ENCODE measurements at regions not wholly inside any gene's neighbourhood (a gene's known extent, or its start where the extent isn't known, plus 50 kb on each side); places are given as distances from the start of the nearest gene placed in this dataset.

DNA sequence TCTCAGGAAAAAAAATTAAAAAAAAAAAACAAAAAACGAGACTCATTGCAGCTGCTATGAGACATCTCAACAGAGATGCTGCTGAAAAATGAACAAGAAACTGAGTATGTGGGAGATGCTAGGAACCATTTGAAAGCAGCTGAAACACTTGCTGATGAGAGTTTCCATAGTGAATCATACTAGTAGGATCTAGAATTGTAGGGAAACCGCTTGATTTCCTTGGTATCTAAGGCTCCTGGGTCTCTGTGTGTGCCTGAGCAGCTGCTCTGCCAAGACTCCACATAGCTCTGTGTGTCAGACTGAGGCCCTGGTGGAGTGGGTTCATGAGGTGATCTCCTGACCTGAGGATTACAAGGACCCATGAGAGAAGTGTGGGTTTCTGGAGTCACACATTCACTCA lies 313.4 kb upstream of the NECTIN3 start:
- Histone ChIP-seq H3K4me3 (ENCODE audit: low read length) (no peak overlapping the region), H3K27ac (ENCODE audit: low read length) (no peak overlapping the region), H3K27me3 (ENCODE audit: control insufficient read depth, insufficient read depth) (no peaks in the 10 kb centered on the region), H3K4me1 (ENCODE audit: control insufficient read depth, insufficient read depth, low read length) (no peaks in the 10 kb centered on the region), H3K9me3 (ENCODE audit: control insufficient read depth, low read length) (no peaks in the 10 kb centered on the region)
- ATAC-seq (no peak), DNase-seq (no peak)
- intact Hi-C loops (cut with DNase I): no loop called here
- 69% methylated on average over 2 of the region's 2 CpGs for WGBS

DNA sequence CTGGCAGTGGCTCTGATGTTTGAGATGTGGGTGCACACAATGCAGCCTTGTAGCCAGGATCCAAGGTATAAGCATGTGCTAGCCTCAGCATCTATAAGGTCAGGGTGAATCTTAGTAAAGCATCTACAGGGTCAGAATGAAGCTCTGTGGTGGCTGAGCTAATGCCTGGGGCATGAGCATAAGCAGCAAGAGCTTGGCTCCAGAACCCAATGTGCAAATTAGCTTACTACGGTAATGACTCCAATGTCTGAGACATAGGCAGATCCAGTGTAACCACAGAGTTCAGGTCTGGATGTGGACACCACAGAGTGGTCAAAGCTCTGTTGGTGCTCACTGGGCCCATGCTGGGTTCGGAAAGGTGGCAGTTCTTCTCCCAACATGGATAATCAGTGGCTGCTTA lies 304.5 kb upstream of the NECTIN3 start:
- no peak overlapping the region for H3K4me3 ChIP-seq (ENCODE audit: low read length)
- intact Hi-C loops (cut with DNase I): no loop called here
- WGBS: 84% methylated on average over 2 of the region's 2 CpGs

DNA sequence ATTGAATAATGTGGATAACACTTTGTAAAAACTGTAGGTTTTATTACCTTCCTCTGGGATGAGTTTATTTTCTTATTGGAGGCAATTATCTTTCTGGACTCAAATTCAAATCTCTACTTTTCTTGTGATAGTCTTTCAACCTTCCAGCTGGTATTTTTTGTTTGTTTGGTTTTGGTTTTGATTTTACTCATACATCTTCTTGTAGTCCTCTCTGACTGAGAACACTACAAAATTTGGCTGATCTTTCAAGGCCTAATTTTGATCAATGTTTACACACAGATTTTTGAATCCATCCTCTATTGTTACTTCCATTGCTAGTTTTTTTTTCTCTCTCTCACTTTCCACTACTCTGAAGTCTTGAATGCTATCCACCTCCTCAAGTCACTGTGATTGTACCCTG lies 303.8 kb upstream of the NECTIN3 start:
- no peak overlapping the region for H3K4me3 ChIP-seq (ENCODE audit: low read length)
- no peaks in the 10 kb centered on the region for H3K4me1 ChIP-seq (ENCODE audit: control insufficient read depth, insufficient read depth, low read length)
- no peak for DNase-seq
- intact Hi-C loops (cut with DNase I): no loop called here
- no peak for ATAC-seq
- H3K9me3 ChIP-seq (ENCODE audit: control insufficient read depth, low read length): peaks cover 2% of the 10 kb centered on the region
- H3K27me3 ChIP-seq (ENCODE audit: control insufficient read depth, insufficient read depth): no peaks in the 10 kb centered on the region
- H3K27ac ChIP-seq (ENCODE audit: low read length): no peak overlapping the region

More for the DNA sequence above, 304.5 kb upstream of the NECTIN3 start:
- Histone ChIP-seq H3K4me1 (ENCODE audit: control insufficient read depth, insufficient read depth, low read length) (no peaks in the 10 kb centered on the region), H3K27me3 (ENCODE audit: control insufficient read depth, insufficient read depth) (no peaks in the 10 kb centered on the region), H3K9me3 (ENCODE audit: control insufficient read depth, low read length) (peaks cover 2% of the 10 kb centered on the region), H3K27ac (ENCODE audit: low read length) (no peak overlapping the region)
- DNase-seq: no peak
- ATAC-seq: no peak

DNA sequence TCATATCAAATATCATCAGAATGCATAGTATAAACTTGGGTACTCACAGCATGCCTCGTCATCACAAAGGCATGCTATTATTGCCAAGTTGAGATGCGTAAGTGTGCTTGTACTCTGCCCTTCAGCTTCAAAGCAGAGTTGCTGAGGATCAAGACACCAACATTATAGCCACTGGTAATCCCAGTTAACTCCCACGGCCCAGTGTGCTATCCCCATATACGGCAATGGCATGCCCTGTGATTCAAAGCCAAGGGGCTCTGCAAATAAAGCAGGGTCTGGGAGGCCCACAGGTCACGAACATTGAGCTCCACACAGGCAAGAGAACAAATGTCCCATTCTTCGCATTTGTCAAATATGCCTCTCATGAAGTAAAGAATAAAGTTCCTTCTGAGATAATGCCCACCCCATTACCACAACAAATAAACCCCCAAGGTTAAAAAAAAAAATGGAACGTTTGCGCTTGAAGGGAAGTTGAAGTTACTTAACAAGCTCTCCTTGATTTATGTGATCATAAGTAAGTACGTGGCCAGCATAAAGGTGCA lies 298.1 kb upstream of the NECTIN3 start:
- intact Hi-C loops (cut with DNase I): no loop called here
- H3K27ac ChIP-seq (ENCODE audit: low read length): no peak overlapping the region
- no peak for DNase-seq

DNA sequence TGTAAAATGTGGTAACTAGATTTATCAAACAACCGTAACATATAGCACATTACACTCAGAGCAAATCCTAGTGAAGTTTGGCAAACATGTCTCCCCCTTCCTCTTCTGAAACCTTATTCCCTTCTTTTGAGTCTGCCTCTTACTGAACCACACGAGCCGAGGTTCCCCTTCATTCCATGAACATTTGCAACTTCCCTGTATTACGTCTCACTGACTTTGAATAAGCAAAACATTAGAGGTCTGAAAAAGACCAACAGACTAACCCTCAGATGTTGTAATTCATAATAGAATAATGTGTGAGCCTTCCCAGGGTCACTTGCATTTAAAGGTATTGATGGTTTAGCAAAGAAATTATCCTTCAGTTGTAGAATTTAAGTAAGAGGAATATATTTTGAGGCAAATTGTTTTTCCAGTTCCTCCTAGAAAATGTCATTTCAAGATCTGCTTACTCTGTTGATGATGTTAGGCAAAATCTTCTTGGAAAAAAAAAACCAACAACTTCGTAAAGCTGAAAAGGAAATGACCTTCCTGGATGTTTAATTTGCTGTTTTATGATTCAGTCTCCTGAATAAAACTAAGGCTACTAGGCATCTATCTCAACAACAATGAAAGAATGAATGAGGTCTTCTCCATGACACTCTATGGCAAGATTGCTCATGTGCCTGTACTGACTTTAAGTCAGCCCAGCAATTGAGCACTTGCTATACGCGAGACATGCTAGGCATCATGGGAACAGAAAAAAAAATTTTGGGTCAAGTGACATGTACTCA lies 296.9 kb upstream of the NECTIN3 start:
- intact Hi-C loops (cut with DNase I): no loop called here
- 82% methylated on average over 7 of the region's 7 CpGs for WGBS

More for the DNA sequence above, 298.1 kb upstream of the NECTIN3 start:
- Histone ChIP-seq H3K27me3 (ENCODE audit: control insufficient read depth, insufficient read depth) (no peaks in the 10 kb centered on the region), H3K4me1 (ENCODE audit: control insufficient read depth, insufficient read depth, low read length) (no peaks in the 10 kb centered on the region), H3K9me3 (ENCODE audit: control insufficient read depth, low read length) (no peaks in the 10 kb centered on the region), H3K4me3 (ENCODE audit: low read length) (no peak overlapping the region)
- ATAC-seq: no peak
- WGBS: 74% methylated on average over 9 of the region's 9 CpGs

DNA sequence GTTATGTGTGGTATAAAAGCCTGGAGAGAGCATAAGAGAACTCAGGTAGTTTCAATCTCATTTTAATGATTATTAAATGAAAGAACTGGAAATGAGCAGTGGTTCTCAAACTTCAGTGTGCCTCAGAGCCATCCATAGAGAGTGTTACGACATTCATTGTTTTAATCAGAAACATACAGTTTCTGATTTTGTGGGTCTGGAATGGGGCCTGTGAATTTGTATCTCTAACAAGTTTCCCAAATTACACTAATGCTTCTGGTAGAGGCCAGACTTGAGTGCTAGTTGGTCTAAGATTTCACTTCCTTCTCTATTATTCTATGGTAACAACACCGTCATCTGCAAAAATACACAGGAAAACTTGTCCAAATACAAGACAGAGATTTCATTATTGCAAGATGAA lies 292.0 kb upstream of the NECTIN3 start:
- Histone ChIP-seq H3K4me3 (ENCODE audit: low read length) (no peak overlapping the region), H3K9me3 (ENCODE audit: control insufficient read depth, low read length) (no peaks in the 10 kb centered on the region), H3K27me3 (ENCODE audit: control insufficient read depth, insufficient read depth) (no peaks in the 10 kb centered on the region), H3K4me1 (ENCODE audit: control insufficient read depth, insufficient read depth, low read length) (no peaks in the 10 kb centered on the region), H3K27ac (ENCODE audit: low read length) (no peak overlapping the region)
- ATAC-seq (no peak), DNase-seq (no peak)
- 87% methylated on average over 2 of the region's 2 CpGs for WGBS
- intact Hi-C loops (cut with DNase I): no loop called here

More for the DNA sequence above, 296.9 kb upstream of the NECTIN3 start:
- Histone ChIP-seq H3K27ac (ENCODE audit: low read length) (no peak overlapping the region), H3K9me3 (ENCODE audit: control insufficient read depth, low read length) (no peaks in the 10 kb centered on the region), H3K4me3 (ENCODE audit: low read length) (no peak overlapping the region), H3K27me3 (ENCODE audit: control insufficient read depth, insufficient read depth) (no peaks in the 10 kb centered on the region), H3K4me1 (ENCODE audit: control insufficient read depth, insufficient read depth, low read length) (no peaks in the 10 kb centered on the region)
- no peak for DNase-seq
- ATAC-seq: no peak

DNA sequence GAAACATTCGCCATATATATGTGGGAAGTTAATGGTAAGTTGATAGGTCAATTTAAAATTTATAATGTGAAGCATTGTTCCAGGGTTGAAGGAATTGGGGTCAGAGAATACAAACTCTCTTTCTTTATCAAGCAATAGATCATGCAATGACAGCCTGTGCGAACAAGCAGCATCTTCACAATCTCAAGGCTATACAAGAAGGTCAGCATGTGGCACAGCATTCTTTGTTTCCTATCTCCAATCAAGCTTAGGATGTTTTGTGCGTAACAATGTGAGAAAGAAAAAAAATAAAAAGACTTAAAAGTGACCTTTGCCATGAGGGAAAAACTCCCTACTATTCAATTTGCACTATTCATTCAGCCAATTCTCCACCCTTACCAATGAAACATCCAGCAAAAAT lies 288.1 kb upstream of the NECTIN3 start:
- WGBS: 67% methylated on average over 3 of the region's 3 CpGs
- ATAC-seq: no peak
- intact Hi-C loops (cut with DNase I): no loop called here

DNA sequence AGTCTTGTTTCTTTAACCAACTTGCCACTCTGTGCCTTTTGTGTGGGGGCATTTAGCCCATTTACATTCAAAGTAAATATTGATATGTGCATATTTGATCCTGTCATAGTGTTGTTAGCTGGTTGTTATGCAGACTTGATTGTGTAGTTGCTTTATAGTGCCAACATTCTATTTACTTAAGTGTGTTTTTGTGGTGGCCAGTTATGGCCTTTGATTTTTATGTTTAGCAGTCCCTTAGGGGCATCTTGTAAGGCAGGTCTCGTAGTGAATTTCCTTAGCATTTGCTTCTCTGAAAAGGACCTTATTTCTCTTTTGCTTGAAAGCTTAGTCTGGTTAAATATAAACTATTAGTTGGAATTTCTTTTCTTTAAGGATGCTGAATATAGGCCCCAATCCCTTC lies 282.8 kb upstream of the NECTIN3 start:
- H3K4me1 ChIP-seq (ENCODE audit: control insufficient read depth, insufficient read depth, low read length): no peaks in the 10 kb centered on the region
- ATAC-seq (no peak), DNase-seq (no peak)
- intact Hi-C loops (cut with DNase I): no loop called here
- no peak overlapping the region for H3K27ac ChIP-seq (ENCODE audit: low read length)
- no peak overlapping the region for H3K4me3 ChIP-seq (ENCODE audit: low read length)
- no peaks in the 10 kb centered on the region for H3K9me3 ChIP-seq (ENCODE audit: control insufficient read depth, low read length)
- no peaks in the 10 kb centered on the region for H3K27me3 ChIP-seq (ENCODE audit: control insufficient read depth, insufficient read depth)
- 78% methylated on average over 1 of the region's 1 CpG for WGBS

More for the DNA sequence above, 288.1 kb upstream of the NECTIN3 start:
- Histone ChIP-seq H3K4me1 (ENCODE audit: control insufficient read depth, insufficient read depth, low read length) (no peaks in the 10 kb centered on the region), H3K27me3 (ENCODE audit: control insufficient read depth, insufficient read depth) (no peaks in the 10 kb centered on the region), H3K4me3 (ENCODE audit: low read length) (no peak overlapping the region), H3K9me3 (ENCODE audit: control insufficient read depth, low read length) (no peaks in the 10 kb centered on the region), H3K27ac (ENCODE audit: low read length) (no peak overlapping the region)
- no peak for DNase-seq

DNA sequence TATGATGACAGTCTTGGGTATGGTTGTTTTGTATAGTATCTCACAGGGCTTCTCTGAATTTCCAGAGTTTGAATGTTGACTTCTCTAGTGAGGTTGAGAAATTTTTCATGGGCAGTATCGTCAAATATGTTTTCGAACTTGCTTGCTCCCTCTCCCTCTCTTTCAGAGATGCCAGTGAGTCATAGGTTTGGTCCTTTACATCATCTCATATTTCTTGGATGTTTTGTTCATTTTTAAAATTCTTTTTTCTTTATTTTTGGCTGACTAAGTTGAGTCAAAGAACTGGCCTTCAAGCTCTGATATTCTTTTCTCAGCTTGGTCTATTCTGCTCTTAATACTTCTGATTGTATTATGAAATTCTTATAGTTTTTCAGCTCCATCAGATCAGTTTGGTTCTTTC lies 282.3 kb upstream of the NECTIN3 start:
- 83% methylated on average over 2 of the region's 2 CpGs for WGBS

DNA sequence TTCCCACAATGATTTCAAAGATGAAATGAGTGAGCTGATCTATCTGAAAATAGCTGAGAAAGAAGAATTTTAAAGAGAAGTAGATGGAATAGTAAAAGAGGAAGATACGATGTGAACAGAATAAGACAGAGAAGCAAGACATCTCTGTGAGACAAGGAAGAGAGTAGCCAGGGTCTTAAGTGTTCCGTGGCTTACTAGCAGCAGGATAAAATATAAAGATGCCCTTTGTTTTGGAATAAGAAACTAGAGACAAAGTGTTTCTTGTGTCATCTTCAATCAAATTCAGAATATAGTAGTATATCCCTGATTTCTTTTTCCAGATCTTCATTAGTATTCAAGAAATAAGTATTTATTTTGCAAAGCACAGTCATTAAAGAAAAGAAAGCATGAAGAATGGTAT lies 281.0 kb upstream of the NECTIN3 start:
- intact Hi-C loops (cut with DNase I): no loop called here
- Histone ChIP-seq H3K9me3 (ENCODE audit: control insufficient read depth, low read length) (no peaks in the 10 kb centered on the region), H3K27me3 (ENCODE audit: control insufficient read depth, insufficient read depth) (no peaks in the 10 kb centered on the region), H3K4me3 (ENCODE audit: low read length) (no peak overlapping the region), H3K4me1 (ENCODE audit: control insufficient read depth, insufficient read depth, low read length) (no peaks in the 10 kb centered on the region), H3K27ac (ENCODE audit: low read length) (no peak overlapping the region)
- WGBS: 83% methylated on average over 2 of the region's 2 CpGs
- no peak for DNase-seq
- ATAC-seq: no peak

More for the DNA sequence above, 282.3 kb upstream of the NECTIN3 start:
- Histone ChIP-seq H3K4me3 (ENCODE audit: low read length) (no peak overlapping the region), H3K27me3 (ENCODE audit: control insufficient read depth, insufficient read depth) (no peaks in the 10 kb centered on the region), H3K27ac (ENCODE audit: low read length) (no peak overlapping the region), H3K4me1 (ENCODE audit: control insufficient read depth, insufficient read depth, low read length) (no peaks in the 10 kb centered on the region), H3K9me3 (ENCODE audit: control insufficient read depth, low read length) (no peaks in the 10 kb centered on the region)
- ATAC-seq (no peak), DNase-seq (no peak)
- intact Hi-C loops (cut with DNase I): no loop called here

DNA sequence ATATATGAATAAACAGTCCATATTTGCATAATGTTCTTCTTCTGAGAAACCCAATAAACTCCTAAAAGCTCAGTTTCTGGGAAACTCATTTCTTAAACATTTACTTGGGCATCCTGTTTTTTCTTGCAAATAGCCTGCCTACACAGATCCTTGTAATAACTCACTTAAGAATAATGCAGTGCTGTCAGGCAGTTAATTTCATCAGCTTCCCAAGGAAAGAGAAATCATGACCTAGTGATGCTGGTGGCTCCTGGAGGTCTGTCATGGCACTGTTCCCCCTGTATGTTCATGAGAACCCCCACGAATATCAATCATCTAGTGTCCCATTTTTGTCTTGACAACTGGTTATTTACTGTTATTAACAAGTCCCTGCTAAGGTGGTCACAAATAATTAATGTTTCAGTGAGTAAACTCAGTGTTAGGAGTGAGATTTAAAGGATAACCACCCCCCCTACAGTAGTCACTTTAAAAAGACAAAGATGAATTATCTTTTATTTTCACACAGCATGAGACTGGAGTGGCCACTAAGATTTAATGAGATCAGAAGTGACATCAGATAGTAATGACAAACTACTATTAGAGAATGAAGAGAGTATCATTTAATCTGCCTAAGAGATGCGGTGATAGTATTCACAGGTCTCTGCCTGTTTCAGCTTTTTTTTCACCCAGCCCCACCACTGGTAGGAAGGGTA lies 279.5 kb upstream of the NECTIN3 start:
- Histone ChIP-seq H3K9me3 (ENCODE audit: control insufficient read depth, low read length) (no peaks in the 10 kb centered on the region), H3K27me3 (ENCODE audit: control insufficient read depth, insufficient read depth) (no peaks in the 10 kb centered on the region), H3K4me3 (ENCODE audit: low read length) (no peak overlapping the region), H3K27ac (ENCODE audit: low read length) (no peak overlapping the region), H3K4me1 (ENCODE audit: control insufficient read depth, insufficient read depth, low read length) (no peaks in the 10 kb centered on the region)
- 81% methylated on average over 2 of the region's 2 CpGs for whole genome bisulfite sequencing
- no peak for DNase-seq
- ATAC-seq: no peak
- intact Hi-C loops (cut with DNase I): no loop called here

All from right cardiac atrium (tissue), 5 donors.